Peyer's patch (tissue), 4 donors: ENCODE measurements at regions not wholly inside any gene's neighbourhood (a gene's known extent, or its start where the extent isn't known, plus 50 kb on each side); places are given as distances from the start of the nearest gene placed in this dataset.

Experiments used
- CTCF ChIP-seq, 6 experiments: fragments of 450-650 bp in 4 of 6; fragments of 200-600 bp in 2 of 6; sonication (generic) in 1 of 6; IDR thresholded peaks; one replicate each; pipeline ENCODE4 v1.5.1; 2017 to 2019; ENCODE audit warnings: antibody characterized with exemption in 6 of 6, mild to moderate bottlenecking in 3 of 6, moderate library complexity in 1 of 6
- POLR2A ChIP-seq, 2 donors: fragments of 450-650 bp; IDR thresholded peaks; one replicate each; pipeline ENCODE4 v1.5.1; 2017; ENCODE audit warnings: antibody characterized with exemption in 2 of 2, mild to moderate bottlenecking in 2 of 2, moderate library complexity in 2 of 2

GRCh38 chr1:201653233-201653632 is 114.3 kb downstream of the NAV1 start:
- no peak for TF ChIP-seq CTCF (IDR thresholded peaks at IDR 0.05)
- TF ChIP-seq POLR2A (IDR thresholded peaks at IDR 0.05): no peak
